Fibroblast of gingiva (primary cell): ENCODE measurements at regions not wholly inside any gene's neighbourhood (a gene's known extent, or its start where the extent isn't known, plus 50 kb on each side); places are given as distances from the start of the nearest gene placed in this dataset.
A peak's percentile ranks its signal among the peaks of the same experiment; 100 is the strongest.

ENCODE experiments used
- DNase-seq: peaks from one replicate; pipeline ENCODE4 v3.0.0-alpha.2; 2011; ENCODE audit warnings: low read depth

- DNase-seq = no peak
Measured at GRCh38 chr12:112559784-112560183, 141.0 kb downstream of the PTPN11 start.

GRCh38 chr12:112564160-112564784, 145.5 kb downstream of the PTPN11 start:
- no peak for DNase-seq

GRCh38 chr12:112568641-112569040, 149.9 kb downstream of the PTPN11 start:
- DNase-seq = no peak

DNA sequence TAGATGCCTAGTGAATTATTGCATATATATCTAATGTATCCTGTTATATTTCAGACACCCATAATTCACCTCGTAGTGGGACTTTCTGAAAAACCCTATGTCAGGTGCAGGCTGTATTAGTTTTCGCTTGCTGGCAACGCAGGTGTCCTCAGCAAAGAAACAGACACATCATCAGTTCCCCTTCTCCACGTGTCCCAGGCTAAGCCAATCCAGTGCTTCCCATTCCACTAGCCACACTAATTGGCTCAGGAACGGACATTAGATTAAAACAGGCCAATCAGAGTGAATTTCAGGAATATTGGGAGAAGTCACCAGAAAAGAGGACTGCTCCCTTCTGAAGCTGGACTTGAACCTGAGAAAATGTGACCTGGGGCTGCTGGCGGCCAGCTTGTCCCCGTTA, 151.3 kb downstream of the PTPN11 start:
- no peak for DNase-seq

- no peak for DNase-seq
Measured at GRCh38 chr12:112573141-112573540, 154.4 kb downstream of the PTPN11 start.

DNA sequence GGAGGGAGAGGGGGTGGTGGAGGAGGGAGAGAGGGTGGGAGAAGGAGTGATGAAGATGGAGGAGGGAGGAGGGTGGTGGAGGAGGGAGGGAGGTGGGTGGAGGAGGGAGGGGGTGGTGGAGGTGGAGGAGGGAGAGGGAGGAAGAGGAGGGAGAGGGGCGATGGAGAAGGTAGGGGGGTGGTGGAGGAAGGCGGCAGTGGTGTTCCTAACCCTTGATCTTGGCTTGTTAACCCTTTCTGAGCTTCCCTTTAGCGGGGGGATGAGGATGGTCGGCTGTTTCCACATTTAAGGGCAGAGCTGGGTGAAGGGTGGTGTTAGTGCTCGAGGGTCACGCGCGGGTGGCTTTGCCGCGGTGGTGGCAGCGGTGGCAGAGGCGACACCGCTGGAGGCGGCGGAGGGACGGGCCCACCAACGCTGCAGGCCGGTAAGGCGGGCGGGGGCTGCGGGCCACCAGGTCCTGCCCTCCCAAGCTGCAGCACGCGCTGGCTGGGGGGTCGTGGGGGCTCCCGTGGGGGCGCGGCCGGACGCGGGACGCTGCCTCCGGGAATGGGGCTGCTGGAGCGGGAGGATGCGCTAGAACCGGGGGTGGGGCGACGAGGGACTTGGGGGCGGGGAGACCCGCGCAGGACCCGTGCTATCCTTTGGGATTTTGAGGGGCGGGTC, 156.3 kb downstream of the PTPN11 start:
- no peak for DNase-seq

GRCh38 chr12:112575559-112576067, 156.9 kb downstream of the PTPN11 start:
- no peak for DNase-seq

GRCh38 chr12:112577473-112578329, 159.0 kb downstream of the PTPN11 start:
- no peak for DNase-seq

DNA sequence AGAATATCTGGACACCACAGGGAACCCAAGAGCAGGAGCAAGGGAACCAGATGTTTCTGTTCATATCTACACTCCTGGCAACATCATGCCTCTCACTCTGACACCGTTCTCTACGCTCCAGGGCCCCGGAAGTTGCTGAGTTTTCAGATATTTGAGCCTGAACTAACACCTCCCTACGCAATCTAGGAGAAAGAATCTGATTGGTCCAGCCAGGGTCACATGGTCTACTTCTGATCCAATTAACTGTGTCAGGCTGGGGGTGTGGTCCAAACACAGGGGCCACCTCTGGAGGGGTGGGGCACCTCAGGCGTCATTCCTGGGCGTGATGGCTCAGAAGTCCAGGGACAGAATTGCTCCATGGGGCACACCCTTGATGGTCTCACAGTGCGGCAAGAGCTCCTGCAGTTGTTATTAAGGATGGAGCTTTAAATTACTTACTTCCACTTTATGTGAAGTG, 165.5 kb downstream of the PTPN11 start:
- no peak for DNase-seq

DNA sequence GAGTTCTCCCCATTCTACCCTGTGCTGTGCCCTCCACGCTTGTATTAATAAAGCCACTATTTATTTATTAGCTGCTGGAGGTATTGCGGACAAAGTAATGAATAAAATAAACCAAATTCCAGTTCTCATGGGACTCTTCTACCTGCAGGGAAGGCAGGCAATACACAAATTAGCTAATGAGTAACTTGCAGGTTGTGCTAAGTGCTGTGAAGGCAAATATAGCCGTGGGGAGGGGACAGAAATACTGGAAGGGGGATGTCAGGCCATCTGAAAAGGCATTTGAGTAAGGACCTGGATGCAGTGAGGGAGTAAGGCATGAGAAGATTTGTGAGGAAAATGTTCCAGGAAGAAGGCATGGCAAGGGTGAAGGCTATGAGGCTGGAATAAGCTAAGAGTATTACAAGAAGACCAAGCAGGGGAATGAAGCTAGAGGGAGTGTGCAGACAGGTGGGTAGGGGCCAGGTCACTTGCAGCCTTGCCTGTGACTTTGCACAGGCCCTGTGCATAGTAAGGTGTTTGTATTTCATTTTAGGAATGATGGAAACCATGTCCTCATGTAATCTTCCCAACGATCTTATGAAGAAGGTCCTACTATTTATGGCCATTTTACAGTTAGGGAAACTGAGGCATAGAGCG, 167.5 kb downstream of the PTPN11 start:
- DNase-seq = no peak

GRCh38 chr12:112589275-112589674, 170.5 kb downstream of the PTPN11 start:
- no peak for DNase-seq

GRCh38 chr12:112590281-112590680, 171.5 kb downstream of the PTPN11 start:
- DNase-seq = no peak

- no peak for DNase-seq
Measured at GRCh38 chr12:112591488-112591887, 172.7 kb downstream of the PTPN11 start.

DNA sequence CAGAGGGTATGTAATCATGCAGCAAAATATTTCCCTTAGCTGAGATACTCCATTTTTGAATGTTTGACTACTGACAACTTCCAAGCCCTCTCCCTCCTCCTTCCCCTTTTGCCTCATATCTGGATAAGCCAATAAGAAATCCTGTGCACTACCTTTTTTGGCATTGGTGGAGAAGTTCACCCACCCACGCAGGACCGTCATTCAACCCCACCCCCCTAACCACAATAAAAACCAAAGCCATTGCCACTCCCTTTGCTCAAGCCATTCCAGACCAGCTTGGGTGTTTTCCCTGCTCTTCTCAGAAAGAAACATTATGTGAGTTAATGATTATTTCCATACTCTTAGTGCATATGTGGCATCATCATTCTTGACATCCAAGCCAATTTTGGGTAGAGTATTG, 176.7 kb downstream of the PTPN11 start:
- DNase-seq = no peak

DNA sequence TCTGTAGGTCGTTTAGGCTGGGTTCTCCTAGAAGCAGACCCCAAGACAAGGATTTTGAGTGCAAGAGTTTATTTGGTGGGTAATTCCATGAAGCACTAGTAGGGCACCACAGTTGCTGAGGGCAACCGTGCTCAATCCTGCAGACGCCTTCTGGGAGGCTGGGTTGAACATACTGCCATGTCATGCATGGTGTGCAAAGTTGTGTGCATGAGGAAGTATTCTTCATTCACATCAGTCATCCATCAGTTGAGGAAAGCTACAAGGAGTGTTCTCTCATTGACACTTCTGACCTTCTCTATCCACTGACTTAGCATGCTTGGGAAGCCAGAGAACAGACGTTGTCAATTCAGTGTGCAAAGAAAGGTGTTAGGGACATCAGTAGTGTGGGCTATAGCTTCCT, 179.2 kb downstream of the PTPN11 start:
- DNase-seq = no peak

- no peak for DNase-seq
Measured at GRCh38 chr12:112598626-112599025, 179.9 kb downstream of the PTPN11 start.

- DNase-seq = peak; percentile 75
Measured at GRCh38 chr12:112599871-112600270, 181.1 kb downstream of the PTPN11 start.

DNA sequence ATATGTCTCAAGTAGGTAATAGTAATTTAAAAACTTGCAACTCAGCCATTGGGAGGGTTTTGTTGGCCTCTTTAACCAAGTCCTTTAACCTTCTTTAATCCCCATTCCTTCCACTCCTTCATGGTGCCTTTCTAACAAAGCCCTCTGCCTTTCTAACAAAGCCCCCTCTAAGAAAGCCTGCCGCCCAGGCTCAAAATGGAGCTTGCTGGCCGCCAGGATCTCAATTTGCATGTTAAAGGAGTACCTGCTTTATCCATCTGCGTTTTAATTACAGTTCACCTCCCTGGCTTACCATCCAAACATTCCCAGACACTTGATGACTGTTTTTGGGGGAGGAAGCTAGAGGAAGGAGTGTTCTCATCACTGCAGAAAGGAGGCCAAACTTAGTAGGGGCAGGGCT, 183.4 kb downstream of the PTPN11 start:
- no peak for DNase-seq

- DNase-seq = no peak
Measured at GRCh38 chr12:112606611-112607365, 184.8 kb upstream of the RPH3A start.

DNA sequence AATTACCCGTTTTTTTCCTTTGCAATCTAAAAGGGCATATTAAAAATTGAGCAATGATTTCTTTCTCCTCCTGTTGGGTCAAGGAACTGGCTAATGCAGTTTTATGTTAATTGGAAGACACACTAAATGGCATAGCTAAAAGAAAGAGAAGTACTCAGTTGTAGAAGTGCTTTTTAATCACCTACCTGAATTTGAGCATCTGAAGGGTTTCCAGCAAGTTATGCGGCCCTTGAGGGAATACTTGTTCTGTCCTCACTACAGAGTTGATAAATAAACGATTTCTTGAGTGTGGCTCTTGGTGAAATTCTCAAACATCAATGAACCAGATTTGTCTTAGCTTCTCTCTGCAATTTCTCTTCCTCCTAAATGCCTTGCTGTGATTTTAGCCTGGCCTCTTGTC, 184.1 kb upstream of the RPH3A start:
- DNase-seq = no peak

DNA sequence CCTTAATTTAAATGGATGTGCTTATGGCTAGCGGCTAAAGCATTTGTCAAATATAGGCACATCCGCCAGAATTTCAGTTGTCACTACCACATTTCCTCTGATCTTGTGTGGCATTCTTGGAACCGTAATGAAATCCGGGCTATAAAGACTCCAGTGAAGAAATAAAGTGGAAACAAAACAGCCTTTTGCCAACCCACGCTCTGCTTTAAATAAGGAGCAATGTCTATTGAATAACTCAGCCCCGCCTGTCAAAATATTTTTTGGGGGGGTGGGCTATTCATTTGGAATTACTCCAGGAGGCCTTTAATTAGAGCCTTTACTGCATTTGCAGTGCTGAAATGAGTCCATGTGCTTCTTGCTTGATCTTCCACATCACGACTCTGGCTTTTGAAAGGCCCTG, 179.6 kb upstream of the RPH3A start:
- DNase-seq = no peak

DNA sequence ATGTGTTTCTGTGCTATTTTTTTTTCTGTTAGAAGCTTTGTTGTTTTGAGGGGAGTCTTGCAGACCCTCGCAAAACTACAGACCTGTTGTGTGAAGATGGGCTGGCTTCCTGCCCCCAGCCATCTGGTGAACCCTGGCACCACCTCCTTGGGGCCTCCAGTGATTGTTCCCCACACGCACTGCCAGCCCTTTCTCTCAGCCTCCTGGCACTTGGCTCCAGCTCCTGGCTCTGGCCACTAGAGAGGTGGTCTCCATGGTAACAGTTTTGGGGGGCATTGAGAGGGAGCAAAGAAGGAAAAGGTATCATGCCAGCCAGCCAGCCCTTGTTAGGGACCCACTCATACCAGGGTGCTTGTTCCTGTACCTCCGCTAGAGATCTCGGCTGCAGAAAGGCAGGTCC, 176.4 kb upstream of the RPH3A start:
- no peak for DNase-seq
